PC-3 (cell line): ENCODE measurements at regions not wholly inside any gene's neighbourhood (a gene's known extent, or its start where the extent isn't known, plus 50 kb on each side); places are given as distances from the start of the nearest gene placed in this dataset.

ENCODE experiments used
- ATAC-seq: fragments of 200-7000 bp; cut with Tn5 transposase; 2 replicates; pipeline ENCODE4 v1.9.1; 2020; ENCODE audit warnings: mild to moderate bottlenecking, moderate library complexity
- BruUV-seq: library from RNA; stranded (reverse); fragments of 400-500 nt; replicated peaks from 2 replicates; lab custom pipeline; 2021; lab: Mats Ljungman, UMichigan
- CTCF ChIA-PET: fragments of 300-600 bp; sonication (Branson Sonifier 250); formaldehyde crosslinking; loops from one replicate; lab custom pipeline; 2022; ENCODE audit warnings: antibody characterized with exemption; lab: Charles Lee
- POLR2A ChIA-PET: fragments of 300-600 bp; sonication (Branson Sonifier 250); formaldehyde crosslinking; loops from one replicate; lab custom pipeline; 2022; ENCODE audit warnings: antibody characterized with exemption; ENCODE audit not compliant: unreplicated experiment; lab: Charles Lee
- DNase-seq: peaks from one replicate; pipeline ENCODE4 v3.0.0-alpha.2; 2015
- H2AFZ ChIP-seq: fragments of 300-600 bp; sonication (generic); 2 replicates; pipeline ENCODE4 v1.6.0; 2016; ENCODE audit warnings: antibody characterized with exemption, low read length
- H3F3A ChIP-seq: fragments of 300-600 bp; sonication (generic); one replicate; pipeline ENCODE4 v1.6.0; 2017; ENCODE audit warnings: antibody characterized with exemption, low read length, control low read depth, mild to moderate bottlenecking; ENCODE audit not compliant: unreplicated experiment
- H3K27ac ChIP-seq: fragments of 300-600 bp; sonication (generic); 2 replicates; pipeline ENCODE4 v1.5.1; 2016; ENCODE audit warnings: mild to moderate bottlenecking, low read length
- H3K27me3 ChIP-seq: fragments of 300-600 bp; sonication (generic); 2 replicates; pipeline ENCODE4 v1.6.1; 2016; ENCODE audit warnings: low read length, mixed read lengths
- H3K36me3 ChIP-seq: fragments of 300-600 bp; sonication (generic); 2 replicates; pipeline ENCODE4 v1.6.1; 2016; ENCODE audit warnings: low read depth, mixed run types, low read length, mixed read lengths
- H3K4me1 ChIP-seq: fragments of 300-600 bp; sonication (generic); 2 replicates; pipeline ENCODE4 v1.5.1; 2016; ENCODE audit warnings: low read length; ENCODE audit not compliant: insufficient read depth
- H3K4me2 ChIP-seq: fragments of 300-600 bp; sonication (generic); 2 replicates; pipeline ENCODE4 v1.6.0; 2016; ENCODE audit warnings: low read length
- H3K4me3 ChIP-seq: fragments of 300-600 bp; sonication (generic); 2 replicates; pipeline ENCODE4 v1.5.1; 2016; ENCODE audit warnings: mild to moderate bottlenecking, low read length, mixed read lengths
- H3K79me2 ChIP-seq: fragments of 300-600 bp; sonication (generic); 2 replicates; pipeline ENCODE4 v1.6.1; 2017; ENCODE audit warnings: low read length, mixed read lengths
- H3K9ac ChIP-seq: fragments of 300-600 bp; sonication (generic); 2 replicates; pipeline ENCODE4 v1.6.0; 2016; ENCODE audit warnings: mild to moderate bottlenecking, low read length
- H3K9me2 ChIP-seq: fragments of 300-600 bp; sonication (generic); replicated peaks from 2 replicates; pipeline ENCODE4 v1.6.1; 2016; ENCODE audit warnings: mixed run types, low read length, mixed read lengths
- H3K9me3 ChIP-seq: fragments of 300-600 bp; sonication (generic); 2 replicates; pipeline ENCODE4 v1.6.1; 2016; ENCODE audit warnings: low read length, mixed read lengths
- H4K20me1 ChIP-seq: fragments of 300-600 bp; sonication (generic); 2 replicates; pipeline ENCODE4 v1.6.1; 2016; ENCODE audit warnings: low read length, mixed read lengths
- EZH2 ChIP-seq: fragments of 300-600 bp; sonication (generic); IDR thresholded peaks from one replicate; pipeline ENCODE4 v1.6.1; 2017; ENCODE audit warnings: antibody characterized with exemption, mild to moderate bottlenecking, low read length; ENCODE audit not compliant: unreplicated experiment
- EZH2phosphoT487 ChIP-seq: fragments of 300-600 bp; sonication (generic); IDR thresholded peaks from 2 replicates; pipeline ENCODE4 v1.6.1; 2018; ENCODE audit warnings: mild to moderate bottlenecking, antibody characterized with exemption, low read length, borderline replicate concordance
- intact Hi-C: fragments of 100-400 bp; cut with micrococcal nuclease; formaldehyde crosslinking; loops from 2 replicates; pipeline ENCODE4 v1.9.0; 2023
- TF ChIP-seq, protein P1 (sequence below): fragments of 300-600 bp; sonication (generic); conservative IDR thresholded peaks from 2 replicates; pipeline ENCODE4 v1.5.1; 2017; ENCODE audit warnings: antibody characterized with exemption, low read depth, mild to moderate bottlenecking, low read length

DNA sequence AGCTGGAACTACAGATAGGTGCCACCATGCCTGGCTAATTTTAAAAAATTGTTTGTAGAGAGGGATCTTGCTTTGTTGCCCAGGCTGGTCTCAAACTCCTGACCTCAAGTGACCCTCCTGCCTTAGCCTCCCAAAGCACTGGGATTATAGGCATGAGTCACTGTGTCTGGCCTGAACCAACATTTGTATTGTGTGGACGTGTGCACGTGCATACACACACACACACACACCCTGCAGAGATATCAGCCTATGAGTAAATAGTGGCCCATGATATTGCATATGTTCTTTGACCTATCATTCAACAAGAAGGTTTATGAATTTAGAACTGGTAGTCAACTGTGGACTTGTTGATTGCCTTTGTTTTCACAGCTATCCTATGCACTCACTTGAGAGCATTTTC, 161.6 kb downstream of the BAMBI start:
- Histone ChIP-seq H3K4me2 (no peak overlapping the region), H3K79me2 (no peaks in the 10 kb centered on the region), H3K9ac (no peak overlapping the region), H3K4me1 (peaks cover 26% of the 10 kb centered on the region), H3F3A (no peaks in the 10 kb centered on the region), H4K20me1 (no peaks in the 10 kb centered on the region), H3K36me3 (no peaks in the 10 kb centered on the region), H3K27me3 (no peaks in the 10 kb centered on the region), H3K9me2 (no peaks in the 10 kb centered on the region), H3K4me3 (no peak overlapping the region), H3K9me3 (no peaks in the 10 kb centered on the region), H2AFZ (no peak overlapping the region), H3K27ac (no peak overlapping the region)
- POLR2A ChIA-PET: no interaction called here
- BruUV-seq: no TSS peak
- intact Hi-C loops: no loop called here
- CTCF ChIA-PET: no interaction called here
- ATAC-seq (no peak), DNase-seq (peak; percentile 9)
- TF ChIP-seq, protein P1, sequence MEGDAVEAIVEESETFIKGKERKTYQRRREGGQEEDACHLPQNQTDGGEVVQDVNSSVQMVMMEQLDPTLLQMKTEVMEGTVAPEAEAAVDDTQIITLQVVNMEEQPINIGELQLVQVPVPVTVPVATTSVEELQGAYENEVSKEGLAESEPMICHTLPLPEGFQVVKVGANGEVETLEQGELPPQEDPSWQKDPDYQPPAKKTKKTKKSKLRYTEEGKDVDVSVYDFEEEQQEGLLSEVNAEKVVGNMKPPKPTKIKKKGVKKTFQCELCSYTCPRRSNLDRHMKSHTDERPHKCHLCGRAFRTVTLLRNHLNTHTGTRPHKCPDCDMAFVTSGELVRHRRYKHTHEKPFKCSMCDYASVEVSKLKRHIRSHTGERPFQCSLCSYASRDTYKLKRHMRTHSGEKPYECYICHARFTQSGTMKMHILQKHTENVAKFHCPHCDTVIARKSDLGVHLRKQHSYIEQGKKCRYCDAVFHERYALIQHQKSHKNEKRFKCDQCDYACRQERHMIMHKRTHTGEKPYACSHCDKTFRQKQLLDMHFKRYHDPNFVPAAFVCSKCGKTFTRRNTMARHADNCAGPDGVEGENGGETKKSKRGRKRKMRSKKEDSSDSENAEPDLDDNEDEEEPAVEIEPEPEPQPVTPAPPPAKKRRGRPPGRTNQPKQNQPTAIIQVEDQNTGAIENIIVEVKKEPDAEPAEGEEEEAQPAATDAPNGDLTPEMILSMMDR: no peak
- no peak for TF ChIP-seq EZH2phosphoT487
- TF ChIP-seq EZH2: no peak

DNA sequence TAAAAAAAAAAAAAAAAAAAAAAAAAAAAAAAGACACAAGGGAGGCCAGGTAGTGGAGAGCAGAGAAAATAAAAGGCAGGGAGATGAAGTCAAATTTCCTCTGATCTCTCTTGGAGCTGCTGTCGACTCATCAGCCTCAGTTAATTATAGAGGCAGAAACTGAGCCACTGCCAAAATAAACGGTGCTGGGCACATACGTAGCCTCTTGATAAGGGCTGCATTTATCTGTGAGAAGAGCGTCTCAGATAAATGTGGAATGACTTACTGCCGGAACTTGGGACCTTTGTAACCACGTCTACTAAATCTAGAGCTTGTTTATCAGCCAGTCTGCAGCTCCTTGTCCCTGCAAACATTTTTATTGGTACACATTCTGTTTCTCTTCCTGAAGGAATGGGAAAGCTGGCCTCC, 162.3 kb downstream of the BAMBI start:
- H3F3A ChIP-seq: no peaks in the 10 kb centered on the region
- TF ChIP-seq EZH2 (no peak), EZH2phosphoT487 (no peak)
- TF ChIP-seq, protein P1: no peak
- H3K79me2 ChIP-seq: no peaks in the 10 kb centered on the region
- CTCF ChIA-PET: no interaction called here
- H3K4me1 ChIP-seq: peaks cover 26% of the 10 kb centered on the region
- no peak for DNase-seq
- no peak overlapping the region for H2AFZ ChIP-seq
- intact Hi-C loops: no loop called here
- no peaks in the 10 kb centered on the region for H3K27me3 ChIP-seq
- H3K9me2 ChIP-seq: no peaks in the 10 kb centered on the region
- H4K20me1 ChIP-seq: no peaks in the 10 kb centered on the region
- H3K4me3 ChIP-seq: no peak overlapping the region
- no peaks in the 10 kb centered on the region for H3K36me3 ChIP-seq
- no peak overlapping the region for H3K27ac ChIP-seq
- POLR2A ChIA-PET: no interaction called here
- BruUV-seq: no TSS peak
- ATAC-seq: no peak
- no peak overlapping the region for H3K4me2 ChIP-seq
- H3K9me3 ChIP-seq: 0 out of 2 replicates have a peak, but pooled peaks cover 3% of the 10 kb centered on the region
- no peak overlapping the region for H3K9ac ChIP-seq

- Histone ChIP-seq H3K4me3 (no peak overlapping the region), H4K20me1 (no peaks in the 10 kb centered on the region), H3K9me3 (0 out of 2 replicates have a peak, but pooled peaks cover 3% of the 10 kb centered on the region), H3K4me2 (no peak overlapping the region), H3K4me1 (peaks cover 26% of the 10 kb centered on the region), H3K27ac (no peak overlapping the region), H3F3A (no peaks in the 10 kb centered on the region), H3K79me2 (no peaks in the 10 kb centered on the region), H3K9ac (no peak overlapping the region), H3K36me3 (no peaks in the 10 kb centered on the region), H3K27me3 (no peaks in the 10 kb centered on the region), H2AFZ (no peak overlapping the region), H3K9me2 (no peaks in the 10 kb centered on the region)
- intact Hi-C loops: no loop called here
- no peak for TF ChIP-seq EZH2
- TF ChIP-seq EZH2phosphoT487: no peak
- TF ChIP-seq, protein P1: no peak
- no peak for DNase-seq
- BruUV-seq: no TSS peak
- ATAC-seq: no peak
- POLR2A ChIA-PET: no interaction called here
- CTCF ChIA-PET: no interaction called here
Measured at GRCh38 chr10:28840202-28840601, 162.9 kb downstream of the BAMBI start.
